GM10266 (cell line): ENCODE measurements at regions not wholly inside any gene's neighbourhood (a gene's known extent, or its start where the extent isn't known, plus 50 kb on each side); places are given as distances from the start of the nearest gene placed in this dataset.

Source experiments
- DNase-seq: peaks from one replicate; pipeline ENCODE4 v3.0.0; 2012; ENCODE audit errors: extremely low spot score
- CTCF ChIP-seq: IDR thresholded peaks from 2 replicates; pipeline ENCODE4 v1.5.1; 2012; ENCODE audit warnings: mild to moderate bottlenecking, low read depth; ENCODE audit not compliant: control insufficient read depth, insufficient read depth; ENCODE audit errors: missing control alignments

GRCh38 chr2:133718688-133719201, 150.5 kb upstream of the NCKAP5 start:
- TF ChIP-seq CTCF = no peak
- no peak for DNase-seq

- no peak for TF ChIP-seq CTCF
- no peak for DNase-seq
These were observed 152.2 kb upstream of the NCKAP5 start for GRCh38 chr2:133720429-133720828.

- no peak for DNase-seq
- no peak for TF ChIP-seq CTCF
These were observed 152.9 kb upstream of the NCKAP5 start for GRCh38 chr2:133721118-133721517.

- no peak for DNase-seq
- TF ChIP-seq CTCF = no peak
These were observed 154.9 kb upstream of the NCKAP5 start for GRCh38 chr2:133723133-133723532.

- no peak for TF ChIP-seq CTCF
- no peak for DNase-seq
These were observed 158.7 kb upstream of the NCKAP5 start for GRCh38 chr2:133726973-133727372.

GRCh38 chr2:133732059-133732458, 163.8 kb upstream of the NCKAP5 start:
- TF ChIP-seq CTCF = no peak
- no peak for DNase-seq

GRCh38 chr2:133732982-133733900, 165.0 kb upstream of the NCKAP5 start:
- no peak for TF ChIP-seq CTCF
- no peak for DNase-seq
